Glutamatergic neuron (in vitro differentiated cells): ENCODE measurements at regions not wholly inside any gene's neighbourhood (a gene's known extent, or its start where the extent isn't known, plus 50 kb on each side); places are given as distances from the start of the nearest gene placed in this dataset.

Source experiments
- DNase-seq: peaks from one replicate; pipeline ENCODE4 v3.0.0; 2022
- H3K27ac Mint-ChIP-seq: one replicate; pipeline ENCODE4 v1.8.0; 2020; ENCODE audit warnings: mild to moderate bottlenecking, mixed read lengths, inconsistent platforms; ENCODE audit not compliant: unreplicated experiment
- H3K27me3 Mint-ChIP-seq: one replicate; pipeline ENCODE4 v1.8.0; 2020; ENCODE audit warnings: mild to moderate bottlenecking, moderate library complexity, mixed read lengths, inconsistent platforms; ENCODE audit not compliant: unreplicated experiment
- H3K36me3 Mint-ChIP-seq: one replicate; pipeline ENCODE4 v1.8.0; 2020; ENCODE audit warnings: mild to moderate bottlenecking, mixed read lengths, inconsistent platforms; ENCODE audit not compliant: unreplicated experiment
- H3K4me1 Mint-ChIP-seq: one replicate; pipeline ENCODE4 v1.8.0; 2020; ENCODE audit warnings: mild to moderate bottlenecking, low read depth, mixed read lengths, inconsistent platforms; ENCODE audit not compliant: unreplicated experiment
- H3K4me3 Mint-ChIP-seq: one replicate; pipeline ENCODE4 v1.8.0; 2020; ENCODE audit warnings: mild to moderate bottlenecking, mixed read lengths, inconsistent platforms; ENCODE audit not compliant: unreplicated experiment
- H3K9me3 Mint-ChIP-seq: one replicate; pipeline ENCODE4 v1.8.0; 2020; ENCODE audit warnings: mild to moderate bottlenecking, moderate library complexity, mixed read lengths, inconsistent platforms; ENCODE audit not compliant: unreplicated experiment
- TF ChIP-seq, protein P1 (sequence below): fragments of 200-600 bp; sonication (generic); IDR thresholded peaks from one replicate; pipeline ENCODE4 v1.5.0; 2021; ENCODE audit not compliant: partially characterized antibody, unreplicated experiment

DNA sequence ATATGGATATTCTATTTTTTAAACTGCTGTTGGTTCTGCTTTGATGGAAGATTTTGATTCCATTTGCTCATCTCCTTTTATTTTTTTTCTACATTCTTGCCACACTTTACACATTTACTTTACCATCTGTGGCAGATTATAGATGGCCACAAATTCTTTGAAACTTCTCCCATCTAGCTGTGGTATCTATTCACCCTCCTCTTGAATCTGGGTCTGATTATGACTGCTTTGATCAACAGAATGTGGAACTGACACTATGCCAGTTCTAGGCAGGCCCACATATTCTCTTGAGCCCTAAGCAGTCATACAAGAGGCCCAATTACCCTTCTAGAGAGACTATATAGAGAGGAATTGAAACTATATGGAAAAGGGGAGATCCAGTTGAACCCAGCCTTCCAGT, 439.0 kb upstream of the PTGER4 start:
- H3K4me1 Mint-ChIP-seq = no peaks in the 10 kb centered on the region
- no peak overlapping the region for H3K4me3 Mint-ChIP-seq
- TF ChIP-seq, protein P1, sequence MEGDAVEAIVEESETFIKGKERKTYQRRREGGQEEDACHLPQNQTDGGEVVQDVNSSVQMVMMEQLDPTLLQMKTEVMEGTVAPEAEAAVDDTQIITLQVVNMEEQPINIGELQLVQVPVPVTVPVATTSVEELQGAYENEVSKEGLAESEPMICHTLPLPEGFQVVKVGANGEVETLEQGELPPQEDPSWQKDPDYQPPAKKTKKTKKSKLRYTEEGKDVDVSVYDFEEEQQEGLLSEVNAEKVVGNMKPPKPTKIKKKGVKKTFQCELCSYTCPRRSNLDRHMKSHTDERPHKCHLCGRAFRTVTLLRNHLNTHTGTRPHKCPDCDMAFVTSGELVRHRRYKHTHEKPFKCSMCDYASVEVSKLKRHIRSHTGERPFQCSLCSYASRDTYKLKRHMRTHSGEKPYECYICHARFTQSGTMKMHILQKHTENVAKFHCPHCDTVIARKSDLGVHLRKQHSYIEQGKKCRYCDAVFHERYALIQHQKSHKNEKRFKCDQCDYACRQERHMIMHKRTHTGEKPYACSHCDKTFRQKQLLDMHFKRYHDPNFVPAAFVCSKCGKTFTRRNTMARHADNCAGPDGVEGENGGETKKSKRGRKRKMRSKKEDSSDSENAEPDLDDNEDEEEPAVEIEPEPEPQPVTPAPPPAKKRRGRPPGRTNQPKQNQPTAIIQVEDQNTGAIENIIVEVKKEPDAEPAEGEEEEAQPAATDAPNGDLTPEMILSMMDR = no peak

DNA sequence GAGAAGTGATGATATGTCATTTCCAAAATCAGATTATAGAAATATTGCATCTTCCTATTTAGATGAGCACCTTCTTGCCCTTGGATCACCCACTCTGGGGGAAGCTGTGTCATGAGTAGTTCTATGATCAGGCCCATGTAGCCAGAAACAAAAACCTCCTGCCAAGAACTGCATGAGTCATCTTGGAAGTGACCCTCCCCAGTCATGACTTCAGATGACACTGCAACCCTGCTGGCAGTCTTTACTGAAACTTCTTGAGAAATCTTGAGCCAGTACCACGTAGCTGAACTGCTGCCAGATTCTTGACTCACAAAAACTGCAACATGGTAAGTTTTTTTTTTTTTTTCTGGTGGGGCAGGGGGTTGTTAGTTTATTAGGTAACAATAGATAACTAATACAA, 439.6 kb upstream of the PTGER4 start:
- H3K27me3 Mint-ChIP-seq = no peaks in the 10 kb centered on the region
- H3K4me1 Mint-ChIP-seq = no peaks in the 10 kb centered on the region
- peaks cover 2% of the 10 kb centered on the region for H3K9me3 Mint-ChIP-seq
- H3K36me3 Mint-ChIP-seq = no peaks in the 10 kb centered on the region
- H3K4me3 Mint-ChIP-seq = no peak overlapping the region
- TF ChIP-seq, protein P1 = no peak
- no peak for DNase-seq
- H3K27ac Mint-ChIP-seq = no peak overlapping the region

More for the DNA sequence above, 439.0 kb upstream of the PTGER4 start:
- no peak overlapping the region for H3K27ac Mint-ChIP-seq
- H3K27me3 Mint-ChIP-seq = no peaks in the 10 kb centered on the region
- peaks cover 2% of the 10 kb centered on the region for H3K9me3 Mint-ChIP-seq
- no peak for DNase-seq
- no peaks in the 10 kb centered on the region for H3K36me3 Mint-ChIP-seq

DNA sequence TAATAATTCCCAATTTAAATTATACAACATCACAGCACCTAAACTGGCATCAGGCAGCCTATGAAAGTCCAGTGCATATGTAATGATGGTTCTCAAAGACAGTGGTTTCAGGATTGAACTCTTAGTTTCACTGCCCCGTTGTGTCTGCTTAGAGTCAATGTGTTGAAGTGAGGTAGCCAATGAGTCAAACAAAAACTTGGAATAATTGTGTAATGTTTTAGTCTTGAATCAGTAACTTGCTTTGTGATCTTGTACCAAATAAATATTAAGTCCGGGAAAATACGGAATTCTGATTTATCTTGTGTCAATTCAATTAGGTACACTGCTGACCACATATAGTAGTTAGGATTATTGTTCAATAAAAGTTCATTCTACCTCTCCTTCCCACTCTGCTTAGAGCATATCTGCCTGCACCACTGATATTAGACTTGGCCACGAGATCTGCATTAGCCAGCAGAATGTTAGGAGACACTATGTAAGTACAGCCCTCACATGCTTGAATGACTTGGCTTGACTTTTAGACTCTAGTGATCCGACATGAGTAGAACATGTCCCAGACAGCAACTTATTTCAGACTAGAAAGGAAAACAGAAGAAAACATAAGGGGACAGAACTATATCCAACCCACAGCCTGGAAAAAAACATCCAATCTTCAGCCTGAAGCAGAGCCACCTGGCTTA, 441.5 kb upstream of the PTGER4 start:
- H3K27ac Mint-ChIP-seq = no peak overlapping the region
- H3K4me3 Mint-ChIP-seq = no peak overlapping the region
- DNase-seq = no peak
- H3K4me1 Mint-ChIP-seq = no peaks in the 10 kb centered on the region
- no peaks in the 10 kb centered on the region for H3K27me3 Mint-ChIP-seq
- no peaks in the 10 kb centered on the region for H3K9me3 Mint-ChIP-seq
- H3K36me3 Mint-ChIP-seq = no peaks in the 10 kb centered on the region
- TF ChIP-seq, protein P1 = no peak

DNA sequence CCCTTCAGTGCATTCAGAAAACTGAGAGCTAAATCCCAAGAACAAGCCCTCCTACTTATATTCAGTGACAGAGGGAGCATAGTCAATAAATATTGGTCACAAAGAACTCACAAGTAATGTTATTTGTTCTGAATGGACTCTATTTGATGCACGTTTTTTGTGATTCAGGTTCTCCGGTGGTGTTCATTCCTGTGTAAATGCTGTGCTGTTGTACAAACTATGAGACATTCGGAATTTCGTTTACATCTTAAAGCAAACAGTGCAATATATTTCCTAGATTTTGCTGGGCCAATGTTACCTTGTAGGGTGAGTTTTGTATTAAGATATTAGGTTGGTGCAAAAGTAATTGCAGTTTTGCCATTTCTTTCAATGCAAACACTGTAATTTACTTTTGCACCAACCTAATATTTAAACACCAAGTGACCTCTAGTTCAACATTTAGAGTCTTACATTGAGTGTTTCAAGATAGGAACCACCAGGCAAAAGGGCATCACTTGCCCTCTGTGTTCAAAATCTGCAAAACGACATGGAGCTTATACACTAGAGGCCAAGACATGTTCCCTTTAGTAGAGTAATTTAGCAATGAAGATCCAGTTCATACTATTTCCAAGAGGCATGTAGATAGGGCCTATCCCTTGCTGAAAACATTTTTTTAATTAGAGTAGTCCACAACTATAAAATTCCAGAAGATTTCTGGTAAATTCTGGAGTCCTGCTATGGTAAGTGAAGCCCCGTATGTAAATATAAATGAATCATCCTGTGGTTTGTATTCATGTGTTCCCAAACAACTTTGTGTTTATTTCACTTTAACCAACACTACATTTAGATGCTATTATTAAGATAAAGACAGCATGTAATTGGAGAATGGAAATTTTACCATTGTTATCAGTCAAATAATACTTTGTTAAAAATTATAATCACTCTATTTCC, 444.0 kb upstream of the PTGER4 start:
- Mint-ChIP-seq H3K36me3 (no peaks in the 10 kb centered on the region), H3K27ac (no peak overlapping the region), H3K27me3 (no peaks in the 10 kb centered on the region), H3K4me1 (no peaks in the 10 kb centered on the region), H3K9me3 (no peaks in the 10 kb centered on the region), H3K4me3 (no peak overlapping the region)
- TF ChIP-seq, protein P1 = no peak
- DNase-seq = no peak

DNA sequence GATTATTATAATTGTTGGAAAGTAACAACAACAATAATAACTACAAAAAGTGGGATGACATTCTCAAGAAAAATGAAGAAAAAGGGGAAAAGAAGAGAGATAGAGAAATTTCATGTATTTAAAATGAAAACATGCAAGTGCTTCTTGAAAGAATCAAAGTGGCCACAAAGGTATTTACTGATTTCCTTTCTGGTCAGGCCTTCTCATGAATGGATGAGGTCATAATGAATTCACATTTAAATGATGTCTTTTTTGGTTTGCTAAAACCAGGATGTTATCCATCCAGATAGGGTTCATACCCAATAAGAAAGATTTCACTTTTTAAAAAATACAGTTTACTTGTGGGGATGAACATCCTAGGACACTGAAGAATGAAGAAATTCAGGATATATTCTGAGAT, 446.4 kb upstream of the PTGER4 start:
- Mint-ChIP-seq H3K4me1 (no peaks in the 10 kb centered on the region), H3K9me3 (no peaks in the 10 kb centered on the region), H3K36me3 (no peaks in the 10 kb centered on the region), H3K27me3 (no peaks in the 10 kb centered on the region), H3K27ac (no peak overlapping the region), H3K4me3 (no peak overlapping the region)
- no peak for DNase-seq
- TF ChIP-seq, protein P1 = no peak
